GM12878 (cell line): ENCODE measurements at regions not wholly inside any gene's neighbourhood (a gene's known extent, or its start where the extent isn't known, plus 50 kb on each side); places are given as distances from the start of the nearest gene placed in this dataset.

Source experiments
- ATAC-seq: fragments of 200-7000 bp; cut with Tn5 transposase; 3 replicates; pipeline ENCODE4 v1.9.1; 2020; ENCODE audit warnings: mild to moderate bottlenecking, moderate library complexity
- BruUV-seq: library from RNA; stranded (reverse); fragments of 400-500 nt; replicated peaks from 2 replicates; lab custom pipeline; 2021; lab: Mats Ljungman, UMichigan
- CTCF ChIA-PET: fragments of 300-600 bp; sonication (Branson Sonifier 250); formaldehyde crosslinking; extraction: SDS; loops from one replicate; lab custom pipeline; 2021; ENCODE audit warnings: inconsistent platforms; lab: Yijun Ruan, JAX
- POLR2A ChIA-PET: fragments of 350-600 bp; formaldehyde crosslinking; extraction: SDS; loops from one replicate; lab custom pipeline; 2021; ENCODE audit warnings: inconsistent platforms; lab: Charles Lee
- RAD21 ChIA-PET: fragments of 300-600 bp; sonication (Branson Sonifier 250); formaldehyde crosslinking; loops from one replicate; lab custom pipeline; 2023; ENCODE audit warnings: antibody characterized with exemption; ENCODE audit not compliant: unreplicated experiment; lab: Charles Lee
- SMC1A ChIA-PET: fragments of 300-600 bp; sonication (Branson Sonifier 250); formaldehyde crosslinking; loops from one replicate; lab custom pipeline; 2023; ENCODE audit not compliant: unreplicated experiment, uncharacterized antibody; lab: Charles Lee
- DNase-seq: peaks from one replicate; pipeline ENCODE4 v3.0.0-alpha.2; 2011; ENCODE audit warnings: low read depth, low spot score
- FAIRE-seq: peaks from 3 replicates; lab custom pipeline; 2011; peaks lifted over from hg19 to GRCh38; lab: Jason Lieb, UNC
- H2AFZ ChIP-seq: 2 replicates; pipeline ENCODE4 v1.6.0; 2011; ENCODE audit warnings: low read depth, low read length, control low read depth; ENCODE audit not compliant: control insufficient read depth
- H3K27ac ChIP-seq: 2 replicates; pipeline ENCODE4 v1.5.1; 2011; ENCODE audit warnings: control low read depth; ENCODE audit not compliant: control insufficient read depth, insufficient read depth
- H3K27me3 ChIP-seq, 2 experiments: replicated peaks in 1 of 2; 2 replicates each; pipeline versions ENCODE4 v1.6.0 to v1.6.1; 2011; ENCODE audit warnings: low read length in 1 of 2; ENCODE audit not compliant: control insufficient read depth in 2 of 2, insufficient read depth in 2 of 2
- H3K36me3 ChIP-seq, 2 experiments: 2 replicates each; pipeline ENCODE4 v1.5.1; 2011; ENCODE audit warnings: low read length in 1 of 2; ENCODE audit not compliant: control insufficient read depth in 2 of 2, insufficient read depth in 2 of 2
- H3K4me1 ChIP-seq: 2 replicates; pipeline ENCODE4 v1.6.1; 2011; ENCODE audit warnings: mild to moderate bottlenecking, low read length, moderate library complexity, mixed read lengths; ENCODE audit not compliant: control insufficient read depth, insufficient read depth
- H3K4me2 ChIP-seq: 2 replicates; pipeline ENCODE4 v1.6.0; 2011; ENCODE audit warnings: control low read depth; ENCODE audit not compliant: control insufficient read depth, insufficient read depth
- H3K4me3 ChIP-seq: fragments of 200-600 bp; sonication (generic); 2 replicates; pipeline ENCODE4 v1.5.1; 2016
- H3K79me2 ChIP-seq: 2 replicates; pipeline ENCODE4 v1.6.0; 2011; ENCODE audit warnings: low read length; ENCODE audit not compliant: control insufficient read depth, insufficient read depth
- H3K9ac ChIP-seq: 2 replicates; pipeline ENCODE4 v1.8.0; 2011; ENCODE audit warnings: low read length, control low read depth, mixed read lengths; ENCODE audit not compliant: control insufficient read depth, insufficient read depth
- H3K9me3 ChIP-seq: replicated peaks from 3 replicates; pipeline ENCODE4 v1.5.1; 2011; ENCODE audit warnings: mild to moderate bottlenecking, low read length; ENCODE audit not compliant: control insufficient read depth, insufficient read depth
- H4K20me1 ChIP-seq: 2 replicates; pipeline ENCODE4 v1.6.0; 2011; ENCODE audit not compliant: control insufficient read depth, insufficient read depth
- NRF1 ChIP-seq: conservative IDR thresholded peaks from 2 replicates; pipeline ENCODE4 v1.6.1; 2011; ENCODE audit warnings: mild to moderate bottlenecking, low read depth, low read length, improper control_type of control experiment
- ZBTB11 ChIP-seq: fragments of 450-650 bp; formaldehyde crosslinking; IDR thresholded peaks from 2 replicates; pipeline ENCODE4 v1.5.0; 2022; ENCODE audit warnings: mild to moderate bottlenecking, missing genetic modification characterization
- ZNF622 ChIP-seq: fragments of 450-650 bp; IDR thresholded peaks from 2 replicates; pipeline ENCODE4 v1.6.1; 2017; ENCODE audit warnings: mild to moderate bottlenecking, inconsistent platforms
- WGBS: methylation state at CpG from one replicate; pipeline ENCODE4 v1.1.6; 2016; ENCODE audit warnings: low lambda C conversion rate; ENCODE audit not compliant: insufficient replicate concordance, insufficient coverage; ENCODE audit errors: missing lambda C conversion rate; 5-methylcytosine and 5-hydroxymethylcytosine counted together
- in situ Hi-C: fragments of 300-500 bp; cut with MboI; formaldehyde crosslinking; loops from 9 replicates; pipeline ENCODE4 v1.14.3; 2018; ENCODE audit warnings: mixed read lengths
- intact Hi-C: fragments of 100-400 bp; cut with micrococcal nuclease; formaldehyde crosslinking; loops from one replicate; pipeline ENCODE4 v1.14.2; 2022; ENCODE audit not compliant: unreplicated experiment
- TF ChIP-seq, protein P1 (sequence below): fragments of 450-650 bp; IDR thresholded peaks from 2 replicates; pipeline ENCODE4 v1.6.1; 2017; ENCODE audit warnings: borderline replicate concordance

- intact Hi-C loops (no loop called here), in situ Hi-C loops (no loop called here)
- Histone ChIP-seq H3K4me1 (no peaks in the 10 kb centered on the region), H3K27me3 (no peaks in the 10 kb centered on the region), H3K4me3 (no peak overlapping the region), H3K79me2 (no peaks in the 10 kb centered on the region), H3K9me3 (no peaks in the 10 kb centered on the region), H2AFZ (no peak overlapping the region), H3K9ac (no peak overlapping the region), H3K27ac (no peak overlapping the region), H4K20me1 (no peaks in the 10 kb centered on the region), H3K4me2 (no peak overlapping the region), H3K36me3 (no peaks in the 10 kb centered on the region)
- CTCF ChIA-PET, result no interaction called here
- TF ChIP-seq ZBTB11 (CRISPR knock-in tag), result no peak
- TF ChIP-seq ZNF622, result no peak
- no peak for TF ChIP-seq NRF1
- TF ChIP-seq, protein P1, sequence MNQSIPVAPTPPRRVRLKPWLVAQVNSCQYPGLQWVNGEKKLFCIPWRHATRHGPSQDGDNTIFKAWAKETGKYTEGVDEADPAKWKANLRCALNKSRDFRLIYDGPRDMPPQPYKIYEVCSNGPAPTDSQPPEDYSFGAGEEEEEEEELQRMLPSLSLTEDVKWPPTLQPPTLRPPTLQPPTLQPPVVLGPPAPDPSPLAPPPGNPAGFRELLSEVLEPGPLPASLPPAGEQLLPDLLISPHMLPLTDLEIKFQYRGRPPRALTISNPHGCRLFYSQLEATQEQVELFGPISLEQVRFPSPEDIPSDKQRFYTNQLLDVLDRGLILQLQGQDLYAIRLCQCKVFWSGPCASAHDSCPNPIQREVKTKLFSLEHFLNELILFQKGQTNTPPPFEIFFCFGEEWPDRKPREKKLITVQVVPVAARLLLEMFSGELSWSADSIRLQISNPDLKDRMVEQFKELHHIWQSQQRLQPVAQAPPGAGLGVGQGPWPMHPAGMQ, result no peak
- POLR2A ChIA-PET, result no interaction called here
- RAD21 ChIA-PET, result no interaction called here
- SMC1A ChIA-PET, result no interaction called here
- ATAC-seq (no peak), DNase-seq (no peak), FAIRE-seq (no peak)
- no TSS peak for BruUV-seq
- whole genome bisulfite sequencing, result 37% methylated on average over 1 of the region's 1 CpG
Measured at GRCh38 chr13:53466576-53466975, 438.0 kb downstream of the OLFM4 start.
